RWPE1 (cell line): ENCODE measurements at regions not wholly inside any gene's neighbourhood (a gene's known extent, or its start where the extent isn't known, plus 50 kb on each side); places are given as distances from the start of the nearest gene placed in this dataset.

Source experiments
- CTCF ChIA-PET: fragments of 350-600 bp; sonication (Branson Sonifier 250); formaldehyde crosslinking; extraction: SDS; loops from one replicate; lab custom pipeline; 2021; lab: Yijun Ruan, JAX
- POLR2A ChIA-PET: fragments of 400-600 bp; formaldehyde crosslinking; extraction: SDS; loops from one replicate; lab custom pipeline; 2020; ENCODE audit warnings: antibody characterized with exemption; ENCODE audit not compliant: low non-redundant PET; lab: Yijun Ruan, JAX
- DNase-seq: peaks from one replicate; pipeline ENCODE4 v3.0.0; 2012; ENCODE audit warnings: low spot score
- H3K27ac ChIP-seq: fragments of 450-650 bp; 2 replicates; pipeline ENCODE4 v1.5.1; 2017
- CTCF ChIP-seq: fragments of 450-650 bp; conservative IDR thresholded peaks from 2 replicates; pipeline ENCODE4 v1.5.1; 2017; ENCODE audit warnings: low read depth, mild to moderate bottlenecking

- CTCF ChIA-PET, result no interaction called here
Measured at GRCh38 chr21:35344582-35344981, 295.5 kb upstream of the RUNX1 start.

GRCh38 chr21:35343046-35343819, 294.1 kb upstream of the RUNX1 start:
- H3K27ac ChIP-seq, result no peak overlapping the region
- no peak for DNase-seq
- CTCF ChIA-PET, result no interaction called here
- POLR2A ChIA-PET, result no interaction called here
- TF ChIP-seq CTCF, result no peak

More at GRCh38 chr21:35344582-35344981, 295.5 kb upstream of the RUNX1 start:
- DNase-seq, result no peak
- no peak overlapping the region for H3K27ac ChIP-seq
- TF ChIP-seq CTCF, result no peak
- POLR2A ChIA-PET, result no interaction called here

GRCh38 chr21:35342440-35342839, 293.3 kb upstream of the RUNX1 start:
- H3K27ac ChIP-seq, result no peak overlapping the region
- ChIA-PET CTCF (no interaction called here), POLR2A (no interaction called here)
- TF ChIP-seq CTCF, result no peak
- no peak for DNase-seq

- no peak for TF ChIP-seq CTCF
- POLR2A ChIA-PET, result no interaction called here
- CTCF ChIA-PET, result interaction anchor here (0.6 kb wide), 1 partner anchor 454 kb away, joined by 3 read pairs; no protein-coding TSS in a partner anchor
- H3K27ac ChIP-seq, result no peak overlapping the region
- DNase-seq, result no peak
Measured at GRCh38 chr21:35340273-35340672, 291.2 kb upstream of the RUNX1 start.

- TF ChIP-seq CTCF, result no peak
- POLR2A ChIA-PET, result no interaction called here
- DNase-seq, result no peak
- H3K27ac ChIP-seq, result no peak overlapping the region
- CTCF ChIA-PET, result no interaction called here
Measured at GRCh38 chr21:35338881-35339632, 290.0 kb upstream of the RUNX1 start.

- H3K27ac ChIP-seq, result no peak overlapping the region
- no peak for TF ChIP-seq CTCF
- no peak for DNase-seq
- POLR2A ChIA-PET, result no interaction called here
- CTCF ChIA-PET, result interaction anchor here (0.7 kb wide), 1 partner anchor 47 kb away, joined by 3 read pairs; no protein-coding TSS in a partner anchor
Measured at GRCh38 chr21:35338281-35338680, 289.2 kb upstream of the RUNX1 start.
